H9 (cell line): ENCODE measurements at regions not wholly inside any gene's neighbourhood (a gene's known extent, or its start where the extent isn't known, plus 50 kb on each side); places are given as distances from the start of the nearest gene placed in this dataset.

Source experiments
- DNase-seq: peaks from one replicate; pipeline ENCODE4 v3.0.0-alpha.2; 2017
- H2AFZ ChIP-seq: one replicate; pipeline ENCODE4 v1.6.1; 2013; ENCODE audit warnings: mild to moderate bottlenecking, low read length, control low read depth, moderate library complexity
- H2AK5ac ChIP-seq: 2 replicates; pipeline ENCODE4 v1.6.1; 2013; ENCODE audit warnings: low read length, control low read depth, mixed read lengths; ENCODE audit not compliant: insufficient read length
- H2BK120ac ChIP-seq: one replicate; pipeline ENCODE4 v1.6.1; 2013; ENCODE audit warnings: low read depth, mild to moderate bottlenecking, low read length, control low read depth, inconsistent platforms; ENCODE audit not compliant: poor library complexity, severe bottlenecking
- H2BK12ac ChIP-seq: 2 replicates; pipeline ENCODE4 v1.6.1; 2013; ENCODE audit warnings: low read length, control low read depth, mixed read lengths, low read depth; ENCODE audit not compliant: insufficient read length
- H2BK15ac ChIP-seq: 2 replicates; pipeline ENCODE4 v1.6.1; 2013; ENCODE audit warnings: low read depth, low read length, control low read depth
- H2BK20ac ChIP-seq: one replicate; pipeline ENCODE4 v1.6.1; 2013; ENCODE audit warnings: low read depth, mild to moderate bottlenecking, low read length, control low read depth, inconsistent platforms; ENCODE audit not compliant: poor library complexity, severe bottlenecking
- H2BK5ac ChIP-seq: 2 replicates; pipeline ENCODE4 v1.6.1; 2013; ENCODE audit warnings: low read length, control low read depth, mixed read lengths; ENCODE audit not compliant: insufficient read length
- H3K14ac ChIP-seq: 2 replicates; pipeline ENCODE4 v1.6.1; 2013; ENCODE audit warnings: low read length, control low read depth; ENCODE audit not compliant: insufficient read depth
- H3K18ac ChIP-seq: 2 replicates; pipeline ENCODE4 v1.6.1; 2013; ENCODE audit warnings: low read depth, mild to moderate bottlenecking, mixed read lengths, low read length, control low read depth; ENCODE audit not compliant: insufficient read length
- H3K23ac ChIP-seq: 2 replicates; pipeline ENCODE4 v1.6.1; 2013; ENCODE audit warnings: low read length, control low read depth, mixed read lengths, low read depth; ENCODE audit not compliant: insufficient read length
- H3K23me2 ChIP-seq: 2 replicates; pipeline ENCODE4 v1.6.1; 2013; ENCODE audit warnings: low read depth, mild to moderate bottlenecking, mixed read lengths, low read length, control low read depth; ENCODE audit not compliant: insufficient read length, poor library complexity, severe bottlenecking
- H3K27ac ChIP-seq: 2 replicates; pipeline ENCODE4 v1.5.1; 2013; ENCODE audit warnings: low read length, control low read depth, mixed read lengths, low read depth; ENCODE audit not compliant: insufficient read length
- H3K27me3 ChIP-seq: 2 replicates; pipeline ENCODE4 v1.6.1; 2013; ENCODE audit warnings: low read length, control low read depth, inconsistent platforms; ENCODE audit not compliant: insufficient read depth
- H3K4ac ChIP-seq: 2 replicates; pipeline ENCODE4 v1.6.1; 2013; ENCODE audit warnings: low read depth, mild to moderate bottlenecking, control low read depth, inconsistent platforms, low read length, moderate library complexity
- H3K4me1 ChIP-seq: 2 replicates; pipeline ENCODE4 v1.6.1; 2013; ENCODE audit warnings: low read length, control low read depth, inconsistent platforms; ENCODE audit not compliant: insufficient read depth
- H3K4me2 ChIP-seq: 2 replicates; pipeline ENCODE4 v1.6.1; 2013; ENCODE audit warnings: low read length, control low read depth, mixed read lengths; ENCODE audit not compliant: insufficient read length, insufficient read depth
- H3K56ac ChIP-seq: 2 replicates; pipeline ENCODE4 v1.6.1; 2013; ENCODE audit warnings: low read depth, mild to moderate bottlenecking, mixed read lengths, low read length, control low read depth; ENCODE audit not compliant: insufficient read length
- H3K79me1 ChIP-seq: 2 replicates; pipeline ENCODE4 v1.6.1; 2013; ENCODE audit warnings: low read depth, mild to moderate bottlenecking, moderate library complexity, low read length, control low read depth, inconsistent platforms; ENCODE audit not compliant: insufficient read depth, poor library complexity, severe bottlenecking
- H3K79me2 ChIP-seq: 2 replicates; pipeline ENCODE4 v1.6.1; 2013; ENCODE audit warnings: low read length, control low read depth, inconsistent platforms; ENCODE audit not compliant: insufficient read depth
- H3K9ac ChIP-seq: 2 replicates; pipeline ENCODE4 v1.6.1; 2013; ENCODE audit warnings: low read length, control low read depth, mixed read lengths; ENCODE audit not compliant: insufficient read length; ENCODE audit errors: extremely low read depth
- H3K9me3 ChIP-seq: one replicate; pipeline ENCODE4 v1.6.1; 2013; ENCODE audit warnings: low read depth, low read length, inconsistent platforms; ENCODE audit not compliant: control insufficient read depth
- H3T11ph ChIP-seq: one replicate; pipeline ENCODE4 v1.6.1; 2013; ENCODE audit warnings: mild to moderate bottlenecking, low read length, control low read depth, inconsistent platforms
- H4K20me1 ChIP-seq: one replicate; pipeline ENCODE4 v1.6.1; 2013; ENCODE audit not compliant: control insufficient read depth, insufficient read length, insufficient read depth
- H4K5ac ChIP-seq: 2 replicates; pipeline ENCODE4 v1.6.1; 2013; ENCODE audit warnings: low read depth, mild to moderate bottlenecking, mixed read lengths, low read length, control low read depth; ENCODE audit not compliant: insufficient read length
- H4K8ac ChIP-seq: replicated peaks from 2 replicates; pipeline ENCODE4 v1.6.1; 2013; ENCODE audit warnings: low read length, control low read depth, mixed read lengths, low read depth; ENCODE audit not compliant: insufficient read length
- H4K91ac ChIP-seq: 2 replicates; pipeline ENCODE4 v1.6.1; 2013; ENCODE audit warnings: low read depth, mild to moderate bottlenecking, moderate library complexity, mixed read lengths, low read length, control low read depth; ENCODE audit not compliant: insufficient read length
- H3K27ac Mint-ChIP-seq, 3 experiments: 2 replicates in 2 of 3; 3 replicates in 1 of 3; pipeline ENCODE4 v1.8.0; 2020 to 2021; ENCODE audit warnings: mixed read lengths in 3 of 3, mild to moderate bottlenecking in 1 of 3, moderate library complexity in 1 of 3
- H3K27me3 Mint-ChIP-seq: 2 replicates; pipeline ENCODE4 v1.8.0; 2021; ENCODE audit warnings: low read depth, mild to moderate bottlenecking, moderate library complexity, mixed read lengths
- H3K36me3 Mint-ChIP-seq, 3 experiments: 2 replicates in 2 of 3; 3 replicates in 1 of 3; pipeline ENCODE4 v1.8.0; 2020 to 2021; ENCODE audit warnings: low read depth in 3 of 3, mixed read lengths in 3 of 3; ENCODE audit not compliant: insufficient read depth in 1 of 3
- H3K4me1 Mint-ChIP-seq, 2 experiments: 2 replicates each; pipeline ENCODE4 v1.8.0; 2020; ENCODE audit warnings: mixed read lengths in 2 of 2
- H3K4me3 Mint-ChIP-seq, 2 experiments: 2 replicates in 1 of 2; 3 replicates in 1 of 2; pipeline ENCODE4 v1.8.0; 2020 to 2021; ENCODE audit warnings: mild to moderate bottlenecking in 2 of 2, mixed read lengths in 2 of 2, moderate library complexity in 1 of 2
- H3K9me3 Mint-ChIP-seq, 2 experiments: 2 replicates in 1 of 2; 3 replicates in 1 of 2; pipeline ENCODE4 v1.8.0; 2020; ENCODE audit warnings: mild to moderate bottlenecking in 2 of 2, mixed read lengths in 2 of 2, moderate library complexity in 1 of 2
- WGBS: extraction: QIAGEN DNeasy Blood & Tissue Kit; methylation state at CpG from one replicate; pipeline ENCODE4 v1.1.7; 2013; ENCODE audit warnings: missing lambda C conversion rate, low lambda C conversion rate, mixed read lengths; ENCODE audit not compliant: insufficient read length; ENCODE audit errors: extremely low coverage; 5-methylcytosine and 5-hydroxymethylcytosine counted together
- TF ChIP-seq, protein P1 (sequence below): fragments of 200-600 bp; sonication (generic); conservative IDR thresholded peaks from 3 replicates; pipeline ENCODE4 v1.8.0; 2021; ENCODE audit warnings: antibody characterized with exemption, mild to moderate bottlenecking

DNA sequence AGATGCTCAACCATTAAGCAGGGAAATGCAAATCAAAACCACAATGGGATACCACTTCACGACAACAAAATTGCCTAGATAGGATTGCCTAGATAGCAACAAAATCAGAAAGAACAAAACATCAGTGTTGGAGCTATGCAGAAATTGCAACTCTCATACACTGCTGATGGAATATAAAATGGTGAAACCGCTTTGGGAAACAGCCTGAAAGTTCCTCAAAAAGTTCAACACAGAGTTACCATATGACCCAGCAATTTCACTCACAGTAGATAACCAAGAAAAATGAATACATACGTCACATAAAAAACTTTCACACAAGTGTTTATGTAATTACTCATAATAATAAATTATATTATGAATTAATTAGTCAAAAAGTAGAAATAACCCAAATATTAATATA, 78.3 kb downstream of the MAFB start:
- peaks cover 2% of the 10 kb centered on the region; the same call in 1 of the 2 replicates for H3K27me3 Mint-ChIP-seq
- no peaks in the 10 kb centered on the region for H3K9me3 ChIP-seq
- no peak overlapping the region for H4K91ac ChIP-seq
- no peak overlapping the region for H2BK20ac ChIP-seq
- H3K79me1 ChIP-seq = no peaks in the 10 kb centered on the region
- no peak overlapping the region for H2BK120ac ChIP-seq
- H3K79me2 ChIP-seq = no peaks in the 10 kb centered on the region
- no peak overlapping the region for H2AK5ac ChIP-seq
- no peak overlapping the region for H3K23ac ChIP-seq
- WGBS = no CpG with 5 or more reads among the region's 3 CpGs
- H3K9ac ChIP-seq = no peak overlapping the region
- no peak overlapping the region for H4K5ac ChIP-seq
- H2BK5ac ChIP-seq = no peak overlapping the region
- no peaks in the 10 kb centered on the region for H3K36me3 Mint-ChIP-seq
- H3K18ac ChIP-seq = no peak overlapping the region
- H3K9me3 Mint-ChIP-seq = no peaks in the 10 kb centered on the region
- no peak overlapping the region for H3K56ac ChIP-seq
- H3K4me3 Mint-ChIP-seq = no peak overlapping the region
- no peak overlapping the region for H3K4ac ChIP-seq
- no peak for DNase-seq
- H4K8ac ChIP-seq = no peak overlapping the region
- no peak overlapping the region for H3T11ph ChIP-seq
- no peaks in the 10 kb centered on the region for H3K23me2 ChIP-seq
- H3K4me2 ChIP-seq = no peak overlapping the region
- H2BK15ac ChIP-seq = no peak overlapping the region
- H2AFZ ChIP-seq = no peak overlapping the region
- TF ChIP-seq, protein P1, sequence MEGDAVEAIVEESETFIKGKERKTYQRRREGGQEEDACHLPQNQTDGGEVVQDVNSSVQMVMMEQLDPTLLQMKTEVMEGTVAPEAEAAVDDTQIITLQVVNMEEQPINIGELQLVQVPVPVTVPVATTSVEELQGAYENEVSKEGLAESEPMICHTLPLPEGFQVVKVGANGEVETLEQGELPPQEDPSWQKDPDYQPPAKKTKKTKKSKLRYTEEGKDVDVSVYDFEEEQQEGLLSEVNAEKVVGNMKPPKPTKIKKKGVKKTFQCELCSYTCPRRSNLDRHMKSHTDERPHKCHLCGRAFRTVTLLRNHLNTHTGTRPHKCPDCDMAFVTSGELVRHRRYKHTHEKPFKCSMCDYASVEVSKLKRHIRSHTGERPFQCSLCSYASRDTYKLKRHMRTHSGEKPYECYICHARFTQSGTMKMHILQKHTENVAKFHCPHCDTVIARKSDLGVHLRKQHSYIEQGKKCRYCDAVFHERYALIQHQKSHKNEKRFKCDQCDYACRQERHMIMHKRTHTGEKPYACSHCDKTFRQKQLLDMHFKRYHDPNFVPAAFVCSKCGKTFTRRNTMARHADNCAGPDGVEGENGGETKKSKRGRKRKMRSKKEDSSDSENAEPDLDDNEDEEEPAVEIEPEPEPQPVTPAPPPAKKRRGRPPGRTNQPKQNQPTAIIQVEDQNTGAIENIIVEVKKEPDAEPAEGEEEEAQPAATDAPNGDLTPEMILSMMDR = no peak
- H3K4me1 Mint-ChIP-seq = peaks cover 0 to 8% of the 10 kb centered on the region in 2 experiments; a peak in 2 of 4 replicates
- H3K4me1 ChIP-seq = no peaks in the 10 kb centered on the region
- H2BK12ac ChIP-seq = no peak overlapping the region
- no peak overlapping the region for H3K14ac ChIP-seq
- no peaks in the 10 kb centered on the region for H4K20me1 ChIP-seq
- H3K27ac ChIP-seq = no peak overlapping the region
- H3K27me3 ChIP-seq = no peaks in the 10 kb centered on the region
- no peak overlapping the region for H3K27ac Mint-ChIP-seq
